ENCODE measurements at regions not wholly inside any gene's neighbourhood (a gene's known extent, or its start where the extent isn't known, plus 50 kb on each side); places are given as distances from the start of the nearest gene placed in this dataset.

- DNase-seq: peak in 1 of 2 experiments; percentile 20
These were observed 392.0 kb upstream of the RORA start for GRCh38 chr15:61621146-61621545.

GRCh38 chr15:61620151-61620550, 391.0 kb upstream of the RORA start:
- no peak for DNase-seq

GRCh38 chr15:61613729-61614128, 384.6 kb upstream of the RORA start:
- no peak for DNase-seq

- DNase-seq: no peak
These were observed 384.0 kb upstream of the RORA start for GRCh38 chr15:61613138-61613537.

GRCh38 chr15:61612111-61612510, 383.0 kb upstream of the RORA start:
- DNase-seq: no peak

GRCh38 chr15:61605343-61605742, 376.2 kb upstream of the RORA start:
- DNase-seq: no peak

GRCh38 chr15:61598655-61599054, 369.6 kb upstream of the RORA start:
- no peak for DNase-seq

GRCh38 chr15:61584410-61584809, 355.3 kb upstream of the RORA start:
- DNase-seq: no peak

GRCh38 chr15:61582092-61582491, 353.0 kb upstream of the RORA start:
- DNase-seq: no peak

GRCh38 chr15:61575597-61575996, 346.5 kb upstream of the RORA start:
- DNase-seq: no peak

- no peak for DNase-seq
These were observed 341.9 kb upstream of the RORA start for GRCh38 chr15:61571026-61571425.

GRCh38 chr15:61564785-61565184, 335.7 kb upstream of the RORA start:
- DNase-seq: no peak

- DNase-seq: no peak
These were observed 329.4 kb upstream of the RORA start for GRCh38 chr15:61558172-61559136.

- DNase-seq: no peak
These were observed 327.0 kb upstream of the RORA start for GRCh38 chr15:61556037-61556648.

GRCh38 chr15:61549727-61550126, 320.6 kb upstream of the RORA start:
- no peak for DNase-seq

GRCh38 chr15:61545763-61546162, 316.7 kb upstream of the RORA start:
- no peak for DNase-seq

GRCh38 chr15:61541516-61541915, 312.4 kb upstream of the RORA start:
- no peak for DNase-seq

GRCh38 chr15:61537337-61537736, 308.2 kb upstream of the RORA start:
- no peak for DNase-seq

- no peak for DNase-seq
These were observed 305.9 kb upstream of the RORA start for GRCh38 chr15:61534986-61535385.

GRCh38 chr15:61530769-61531168, 301.7 kb upstream of the RORA start:
- DNase-seq: no peak

- no peak for DNase-seq
These were observed 299.4 kb upstream of the RORA start for GRCh38 chr15:61528581-61528910.

- DNase-seq: no peak
These were observed 298.9 kb upstream of the RORA start for GRCh38 chr15:61527836-61528580.

- DNase-seq: no peak
These were observed 295.4 kb upstream of the RORA start for GRCh38 chr15:61524545-61524944.

GRCh38 chr15:61524086-61524485, 295.0 kb upstream of the RORA start:
- DNase-seq: no peak

All from NCI-H1930 (cell line).